ENCODE measurements at regions not wholly inside any gene's neighbourhood (a gene's known extent, or its start where the extent isn't known, plus 50 kb on each side); places are given as distances from the start of the nearest gene placed in this dataset.
"Not testable (repeated sequence)": the region's sequence is repeated elsewhere in the genome, so short reads cannot be mapped to it uniquely, and the experiment has no call there.

DNA sequence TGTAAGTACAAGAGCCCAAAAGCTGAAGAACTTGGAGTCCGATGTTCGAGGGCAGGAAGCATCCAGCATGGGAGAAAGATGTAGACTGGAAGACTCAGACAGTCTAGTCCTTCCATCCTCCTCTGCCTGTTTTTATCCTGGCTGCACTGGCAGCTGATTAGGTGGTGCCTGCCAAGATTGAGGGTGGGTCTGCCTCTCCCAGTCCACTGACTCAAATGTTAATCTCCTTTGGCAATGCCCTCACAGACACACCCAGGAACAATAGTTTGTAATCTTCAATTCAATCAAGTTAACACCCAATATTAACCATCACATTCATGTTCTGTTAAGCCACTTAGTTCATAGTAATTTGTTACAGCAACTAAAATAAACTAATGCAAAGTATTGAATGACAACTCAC is 904.4 kb upstream of the HS3ST1 start:
- H3K9ac ChIP-seq (ENCODE audit: low read depth, low read length); CTCF ChIA-PET; DNase-seq; H2BK15ac ChIP-seq (ENCODE audit: low read depth, low read length); H2AK9ac ChIP-seq (replicated peaks; ENCODE audit: low read depth, low read length, poor library complexity); POLR2A ChIA-PET (ENCODE audit: unreplicated experiment); H4K20me1 ChIP-seq (ENCODE audit: insufficient read depth, low read length); H2BK20ac ChIP-seq (ENCODE audit: low read depth, low read length); intact Hi-C loops (cut with micrococcal nuclease); H2AK5ac ChIP-seq (ENCODE audit: low read depth, low read length); H2BK120ac ChIP-seq (ENCODE audit: low read depth, low read length); H3K4me1 ChIP-seq (ENCODE audit: control insufficient read depth, insufficient read depth, low read length); H4K8ac ChIP-seq (ENCODE audit: low read depth in 2 of 2, low read length in 2 of 2); H3K79me1 ChIP-seq (ENCODE audit: low read depth in 1 of 2, low read length in 2 of 2); H3K9me1 ChIP-seq (ENCODE audit: insufficient read depth, low read length); in situ Hi-C loops (cut with MboI; ENCODE audit: low sequenced_read_pairs); H3K27me3 ChIP-seq (ENCODE audit: control insufficient read depth, insufficient read depth, low read length); H4K5ac ChIP-seq (ENCODE audit: low read depth, low read length); H2AFZ ChIP-seq (replicated peaks; ENCODE audit: low read length, poor library complexity); H3K27ac ChIP-seq (ENCODE audit: insufficient read depth, low read length); H3K23ac ChIP-seq (ENCODE audit: low read depth, low read length); H3K18ac ChIP-seq (ENCODE audit: low read depth, low read length); H3K56ac ChIP-seq (ENCODE audit: extremely low read depth, insufficient read depth, low read length); H3K9me3 ChIP-seq (ENCODE audit: control insufficient read depth, insufficient read depth, low read length); H3K4ac ChIP-seq (ENCODE audit: low read depth, low read length); ATAC-seq (ENCODE audit: low read depth); H2BK5ac ChIP-seq (ENCODE audit: low read depth, low read length, poor library complexity, severe bottlenecking); H3K36me3 ChIP-seq (ENCODE audit: control insufficient read depth, insufficient read depth, low read length); H3K14ac ChIP-seq (replicated peaks; ENCODE audit: low read depth, low read length); H3K4me2 ChIP-seq (ENCODE audit: low read depth, low read length); H3K4me3 ChIP-seq (ENCODE audit: insufficient read depth, low read depth, low read length); BruUV-seq (replicated peaks); H4K91ac ChIP-seq (ENCODE audit: insufficient read depth, low read depth, low read length); dilution Hi-C loops (cut with HindIII; ENCODE audit: low sequenced_read_pairs, unreplicated experiment): not testable (repeated sequence)
- no CpG with 5 or more reads among the region's 2 CpGs for WGBS, 2 experiments (ENCODE audit: extremely low coverage in 2 of 2, insufficient read length in 1 of 2)
